ENCODE measurements at regions not wholly inside any gene's neighbourhood (a gene's known extent, or its start where the extent isn't known, plus 50 kb on each side); places are given as distances from the start of the nearest gene placed in this dataset.

DNA sequence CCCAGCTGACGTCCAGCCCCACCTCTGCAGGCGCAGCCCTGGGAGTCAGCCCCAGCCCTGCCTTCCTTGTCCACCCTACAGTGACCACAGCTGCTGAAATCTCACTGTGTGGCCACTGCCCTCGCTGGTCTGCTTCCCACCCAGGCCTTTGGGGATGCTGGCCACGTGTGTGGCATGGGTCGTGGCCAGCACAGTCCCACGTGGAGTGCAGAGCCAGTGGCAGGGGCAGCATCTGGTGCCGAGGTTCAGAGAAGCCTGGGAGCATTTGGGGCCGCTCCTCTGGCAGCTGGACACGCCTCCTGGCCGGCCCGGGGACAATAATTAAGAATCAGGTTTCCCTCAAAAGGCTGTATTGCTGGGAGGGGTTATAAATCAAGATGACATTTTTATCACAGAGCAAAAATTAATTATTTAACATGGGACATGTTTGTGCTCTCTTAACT is 92.1 kb downstream of the HMX1 start:
- TF ChIP-seq, protein P1, sequence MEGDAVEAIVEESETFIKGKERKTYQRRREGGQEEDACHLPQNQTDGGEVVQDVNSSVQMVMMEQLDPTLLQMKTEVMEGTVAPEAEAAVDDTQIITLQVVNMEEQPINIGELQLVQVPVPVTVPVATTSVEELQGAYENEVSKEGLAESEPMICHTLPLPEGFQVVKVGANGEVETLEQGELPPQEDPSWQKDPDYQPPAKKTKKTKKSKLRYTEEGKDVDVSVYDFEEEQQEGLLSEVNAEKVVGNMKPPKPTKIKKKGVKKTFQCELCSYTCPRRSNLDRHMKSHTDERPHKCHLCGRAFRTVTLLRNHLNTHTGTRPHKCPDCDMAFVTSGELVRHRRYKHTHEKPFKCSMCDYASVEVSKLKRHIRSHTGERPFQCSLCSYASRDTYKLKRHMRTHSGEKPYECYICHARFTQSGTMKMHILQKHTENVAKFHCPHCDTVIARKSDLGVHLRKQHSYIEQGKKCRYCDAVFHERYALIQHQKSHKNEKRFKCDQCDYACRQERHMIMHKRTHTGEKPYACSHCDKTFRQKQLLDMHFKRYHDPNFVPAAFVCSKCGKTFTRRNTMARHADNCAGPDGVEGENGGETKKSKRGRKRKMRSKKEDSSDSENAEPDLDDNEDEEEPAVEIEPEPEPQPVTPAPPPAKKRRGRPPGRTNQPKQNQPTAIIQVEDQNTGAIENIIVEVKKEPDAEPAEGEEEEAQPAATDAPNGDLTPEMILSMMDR (IDR thresholded peaks at IDR 0.05; ENCODE audit: poor library complexity): no peak
- TF ChIP-seq EZH2 (IDR thresholded peaks at IDR 0.05; ENCODE audit: borderline replicate concordance) (no peak), EZH2phosphoT487 (IDR thresholded peaks at IDR 0.05; ENCODE audit: low read depth, severe bottlenecking, unreplicated experiment) (no peak)
